Brain pericyte (primary cell): ENCODE measurements at regions not wholly inside any gene's neighbourhood (a gene's known extent, or its start where the extent isn't known, plus 50 kb on each side); places are given as distances from the start of the nearest gene placed in this dataset.

Experiments
- DNase-seq: peaks from one replicate; pipeline ENCODE4 v3.0.0-alpha.2; 2012; ENCODE audit warnings: low read depth, low spot score

DNA sequence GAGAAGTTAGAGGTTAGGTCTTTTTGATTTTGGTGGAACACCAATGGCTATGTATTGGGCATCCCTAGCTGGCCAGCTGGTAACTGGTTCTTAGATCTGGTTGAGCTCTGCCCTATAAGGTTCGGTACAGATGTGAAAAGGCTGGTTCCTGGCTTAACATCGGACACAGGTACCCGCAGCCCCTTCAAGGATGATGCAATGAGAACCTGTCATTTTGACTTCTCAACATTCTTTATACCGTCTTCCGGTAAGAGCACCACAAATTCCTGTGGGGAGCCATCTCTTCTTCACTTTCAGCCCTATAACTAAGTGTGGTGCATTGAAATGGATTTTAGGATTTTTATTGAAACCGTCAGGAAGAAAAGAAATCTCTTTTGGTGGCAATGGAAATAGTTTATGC, 222.8 kb downstream of the ADAMTS9 start:
- no peak for DNase-seq

DNA sequence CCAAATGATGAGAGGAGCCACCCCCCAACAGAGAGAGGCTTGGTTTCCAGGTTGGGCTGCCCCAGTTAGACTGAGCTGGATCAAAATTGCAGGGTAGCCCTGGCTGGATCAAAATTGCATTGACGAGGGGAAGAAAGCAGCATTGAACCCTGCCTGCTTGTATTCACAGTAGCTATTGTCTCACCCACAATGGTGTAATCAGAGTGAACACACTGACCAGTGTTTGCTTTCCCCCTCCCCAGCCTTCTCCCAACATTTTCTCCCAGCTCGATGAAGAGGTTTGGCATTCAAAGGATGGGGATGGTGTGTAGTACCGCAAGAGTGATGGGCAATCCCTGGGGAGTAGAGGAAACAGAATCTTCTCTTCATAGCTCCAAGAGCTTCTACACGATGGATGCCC, 223.8 kb downstream of the ADAMTS9 start:
- no peak for DNase-seq

GRCh38 chr3:64462203-64462602, 225.6 kb downstream of the ADAMTS9 start:
- DNase-seq: no peak

DNA sequence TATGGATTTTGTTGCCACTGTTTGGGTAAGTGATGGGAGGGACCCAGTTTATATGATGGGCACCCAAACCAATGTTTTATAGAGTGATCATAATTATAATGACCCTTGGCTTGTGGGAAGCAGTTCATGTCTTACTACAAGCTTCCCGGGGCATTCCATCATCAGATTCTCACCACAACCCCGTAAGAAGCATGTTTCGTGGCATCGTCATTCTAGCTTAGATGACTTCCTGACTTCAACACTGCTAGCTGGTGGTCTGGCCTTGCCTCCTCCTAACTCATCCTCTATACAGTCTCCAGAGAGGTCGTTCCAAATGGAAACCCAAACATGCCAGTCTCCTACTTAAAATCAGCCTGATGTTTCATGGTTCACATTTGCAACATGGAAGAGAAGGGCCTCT, 226.9 kb downstream of the ADAMTS9 start:
- no peak for DNase-seq

GRCh38 chr3:64460141-64460730, 227.6 kb downstream of the ADAMTS9 start:
- DNase-seq: no peak

- no peak for DNase-seq
These were observed 228.1 kb downstream of the ADAMTS9 start for GRCh38 chr3:64459711-64460110.

- no peak for DNase-seq
These were observed 230.0 kb downstream of the ADAMTS9 start for GRCh38 chr3:64457811-64458210.

GRCh38 chr3:64456674-64457073, 231.1 kb downstream of the ADAMTS9 start:
- DNase-seq: no peak

- no peak for DNase-seq
These were observed 230.1 kb upstream of the PRICKLE2 start for GRCh38 chr3:64455351-64455750.

DNA sequence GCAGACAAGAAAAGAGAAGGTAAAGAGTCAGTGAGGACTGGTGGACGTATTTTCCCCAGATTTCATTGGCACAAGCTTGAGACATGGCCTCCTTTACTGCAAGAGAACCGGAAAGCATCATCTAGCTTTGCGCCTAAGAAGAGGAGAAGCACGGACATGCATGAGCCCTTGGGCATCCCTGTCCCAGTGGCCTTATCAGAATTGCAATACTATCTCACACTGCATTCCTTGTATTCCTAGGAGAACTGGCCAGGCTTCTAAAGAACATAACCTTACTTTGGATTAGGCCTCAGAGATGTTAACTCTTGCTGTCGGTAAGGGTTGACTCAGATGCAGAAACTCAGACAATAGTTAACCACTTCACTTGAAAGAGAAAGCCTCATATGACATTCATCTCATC, 229.5 kb upstream of the PRICKLE2 start:
- DNase-seq: no peak

DNA sequence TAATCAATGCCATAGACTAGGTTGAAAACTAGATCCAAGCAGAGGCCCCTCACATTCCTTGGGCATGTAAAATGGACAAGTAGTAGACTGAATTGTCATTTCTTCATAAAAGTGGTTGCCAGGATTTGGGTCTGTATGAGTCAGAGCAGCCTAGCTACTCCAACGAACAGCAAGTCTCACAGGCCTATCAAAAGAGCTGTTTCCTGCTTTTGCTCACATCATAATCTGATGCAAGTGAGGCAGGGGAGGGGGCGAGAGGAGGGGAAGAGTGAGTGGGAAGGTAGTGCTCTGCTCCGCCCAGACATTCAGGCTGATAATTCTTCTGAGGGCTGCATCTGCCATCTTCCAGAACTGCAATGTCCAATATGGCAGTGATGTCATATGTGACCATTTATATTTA, 228.9 kb upstream of the PRICKLE2 start:
- no peak for DNase-seq

- no peak for DNase-seq
These were observed 226.2 kb upstream of the PRICKLE2 start for GRCh38 chr3:64451283-64452012.

DNA sequence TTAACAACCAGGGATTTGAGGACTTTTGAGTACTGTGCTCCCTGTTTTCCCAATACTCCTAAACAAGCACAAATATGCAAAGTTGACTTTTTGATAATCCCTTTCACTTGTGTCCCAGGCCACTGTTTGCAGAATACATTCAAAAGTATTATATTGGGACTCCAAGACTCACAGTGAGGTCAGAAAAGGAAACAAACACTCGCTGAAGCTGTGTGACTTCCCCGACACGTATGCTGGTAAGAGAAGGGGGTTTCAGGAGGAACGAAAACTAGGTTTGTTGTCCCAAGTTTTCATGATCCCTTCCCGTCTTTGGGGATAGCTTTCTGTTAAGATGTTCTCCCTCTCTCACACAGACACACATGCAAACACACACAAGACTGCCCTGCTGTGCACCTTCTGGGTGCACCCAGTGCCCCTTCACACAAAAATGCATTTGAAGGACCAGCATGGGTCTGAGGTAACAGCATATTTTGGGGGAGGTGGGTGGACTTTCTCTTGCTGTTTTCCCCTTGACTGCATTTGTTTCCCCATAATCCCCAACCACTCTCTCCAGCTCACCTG, 225.2 kb upstream of the PRICKLE2 start:
- DNase-seq: no peak

DNA sequence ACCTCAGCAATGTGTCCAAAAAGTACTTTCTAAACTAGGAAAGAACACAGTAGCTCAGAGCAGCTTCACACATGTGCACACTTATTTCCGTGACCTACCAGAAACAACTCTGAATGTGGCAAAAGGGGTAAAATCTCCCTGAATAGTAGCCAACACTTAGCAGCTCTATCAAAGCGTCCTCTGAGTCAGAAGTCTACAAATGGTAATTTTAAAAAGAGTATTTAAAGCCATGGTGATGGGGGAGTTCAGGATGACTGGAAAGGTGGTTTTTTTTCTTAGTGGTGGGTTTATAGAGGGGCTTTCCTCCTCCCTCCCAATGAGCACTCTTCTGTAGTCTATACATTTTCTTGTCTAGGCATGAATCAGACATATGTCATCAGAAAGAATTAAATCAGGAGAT, 223.8 kb upstream of the PRICKLE2 start:
- no peak for DNase-seq

DNA sequence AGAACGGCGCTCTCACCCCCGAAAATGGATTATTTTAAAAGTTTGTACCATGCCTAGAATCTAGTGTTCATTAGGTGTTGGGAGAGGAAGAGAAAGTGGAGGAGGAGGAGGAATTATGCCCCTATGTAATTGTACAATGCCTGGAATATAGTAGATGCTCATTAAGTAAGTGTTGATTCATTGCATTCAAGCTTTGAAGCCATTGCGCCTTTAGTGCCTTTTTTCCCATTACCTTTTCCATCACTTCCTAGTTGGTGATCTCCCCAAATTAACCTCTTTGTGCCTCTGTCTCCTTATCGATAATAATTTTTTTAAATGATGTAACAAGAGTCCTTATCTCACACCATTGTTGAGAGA, 220.7 kb upstream of the PRICKLE2 start:
- DNase-seq: no peak

GRCh38 chr3:64445109-64445943, 220.1 kb upstream of the PRICKLE2 start:
- no peak for DNase-seq

DNA sequence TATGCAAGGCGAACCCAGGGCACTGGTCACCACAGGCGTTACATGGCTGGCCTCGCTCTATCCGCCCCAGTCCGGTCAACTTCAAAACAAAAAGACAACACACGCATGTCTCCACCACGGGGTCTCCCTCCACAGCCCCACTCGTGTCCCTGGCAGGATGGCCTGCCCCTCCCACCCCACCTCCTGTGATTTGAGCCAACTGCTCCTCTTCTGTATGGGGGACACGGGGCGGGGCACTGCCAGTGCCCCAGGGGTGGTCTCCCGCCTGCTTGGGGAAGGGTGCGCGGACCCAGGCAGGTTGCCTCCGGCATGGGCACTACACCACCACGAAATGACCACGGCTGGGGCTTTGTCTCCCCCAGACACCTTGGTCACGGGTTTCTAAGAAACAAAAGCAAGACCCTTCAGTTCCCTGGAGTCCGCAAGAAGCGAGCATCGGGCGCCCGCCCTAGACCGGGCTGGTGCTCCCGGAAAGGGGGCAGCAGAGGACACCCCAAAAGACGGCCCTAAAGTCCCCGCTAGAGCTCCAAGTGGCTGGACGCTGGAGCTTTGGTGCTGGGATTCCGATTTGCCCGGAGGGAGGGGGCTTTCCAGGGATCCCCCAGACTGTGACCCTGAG, 219.3 kb upstream of the PRICKLE2 start:
- DNase-seq: no peak

- peak; percentile 51 for DNase-seq
These were observed 218.5 kb upstream of the PRICKLE2 start for GRCh38 chr3:64443546-64444381.

DNA sequence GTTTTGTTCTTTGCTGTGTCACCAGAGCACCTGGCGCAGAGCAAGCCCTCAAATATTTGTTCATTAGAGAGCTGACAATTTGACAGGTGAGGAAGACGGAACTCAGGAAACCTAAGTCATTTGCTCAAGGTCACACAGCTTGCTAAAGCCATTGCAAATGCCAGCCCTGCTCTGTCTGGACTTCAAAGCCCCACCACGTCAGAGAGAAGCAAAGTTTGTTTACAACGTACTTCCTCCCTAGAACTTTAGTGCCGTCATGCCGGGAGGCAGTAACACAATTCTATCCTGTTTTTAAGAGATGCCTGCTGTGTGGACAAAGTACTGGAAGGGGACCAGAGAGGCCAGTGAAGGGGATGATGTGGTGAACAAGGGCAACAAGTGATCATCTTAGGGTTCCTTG, 216.6 kb upstream of the PRICKLE2 start:
- no peak for DNase-seq

DNA sequence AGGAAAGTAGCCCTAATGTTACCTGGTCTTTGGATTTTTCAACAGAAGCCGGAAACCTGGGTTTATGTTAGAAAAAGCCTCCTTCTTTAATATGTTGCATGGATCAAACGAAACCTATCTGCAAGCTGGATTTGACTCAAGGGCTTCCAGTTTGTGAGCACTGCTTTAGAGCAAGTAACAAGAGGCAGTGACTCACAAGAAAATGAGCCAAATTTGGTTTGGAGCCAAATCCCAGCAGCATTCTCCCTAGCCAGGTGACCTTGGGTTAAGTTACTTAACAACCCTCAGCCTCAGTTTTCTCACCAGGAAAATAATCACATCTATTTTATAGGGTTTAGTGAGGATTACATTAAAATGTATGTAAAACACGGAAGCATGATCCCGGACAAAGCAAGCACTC, 215.2 kb upstream of the PRICKLE2 start:
- DNase-seq: peak; percentile 48

- no peak for DNase-seq
These were observed 213.5 kb upstream of the PRICKLE2 start for GRCh38 chr3:64438812-64439211.
